HuH-7 (cell line): ENCODE measurements at regions not wholly inside any gene's neighbourhood (a gene's known extent, or its start where the extent isn't known, plus 50 kb on each side); places are given as distances from the start of the nearest gene placed in this dataset.
"Not testable (repeated sequence)": the region's sequence is repeated elsewhere in the genome, so short reads cannot be mapped to it uniquely, and the experiment has no call there.

Experiments used
- DNase-seq: peaks from one replicate; pipeline ENCODE4 v3.0.0; 2011; ENCODE audit warnings: low spot score

DNA sequence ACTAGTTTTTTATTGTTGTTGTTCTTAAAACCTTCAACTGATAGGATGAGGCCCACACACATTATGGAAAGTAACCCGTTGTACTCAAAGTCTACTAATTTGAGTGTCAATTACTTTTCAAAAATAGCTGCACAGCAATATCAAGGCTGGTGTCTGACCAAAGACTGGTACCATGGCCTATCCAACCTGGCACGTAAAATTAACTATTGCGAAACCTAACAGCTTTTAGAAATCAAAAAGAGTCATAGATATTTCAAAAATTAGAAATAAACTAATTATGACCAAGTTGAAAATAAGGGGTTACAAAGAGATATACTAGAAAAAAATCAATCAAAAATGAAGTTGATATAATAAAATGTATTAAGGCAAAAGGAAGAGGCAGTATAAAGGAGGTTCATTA is 501.5 kb upstream of the SLC8A1 start:
- DNase-seq = no peak

DNA sequence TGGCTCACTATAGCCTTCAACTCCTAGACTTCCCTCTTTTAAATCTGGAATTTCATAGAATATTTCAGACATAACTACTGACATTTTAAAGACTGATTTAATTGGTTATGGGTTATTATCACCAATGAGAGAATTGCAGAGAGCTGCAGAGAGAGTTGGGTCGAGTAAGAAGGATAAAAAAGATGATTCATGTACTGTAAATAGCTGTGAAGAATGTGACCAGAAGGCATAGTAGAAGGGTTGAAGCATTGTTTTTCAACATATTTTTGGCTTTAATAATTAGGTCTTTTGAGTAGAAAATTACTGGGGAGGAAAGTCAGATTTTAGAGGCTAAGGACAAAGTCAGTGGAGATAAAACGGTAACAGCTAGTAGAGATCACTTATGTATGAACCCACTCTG is 503.2 kb upstream of the SLC8A1 start:
- no peak for DNase-seq

DNA sequence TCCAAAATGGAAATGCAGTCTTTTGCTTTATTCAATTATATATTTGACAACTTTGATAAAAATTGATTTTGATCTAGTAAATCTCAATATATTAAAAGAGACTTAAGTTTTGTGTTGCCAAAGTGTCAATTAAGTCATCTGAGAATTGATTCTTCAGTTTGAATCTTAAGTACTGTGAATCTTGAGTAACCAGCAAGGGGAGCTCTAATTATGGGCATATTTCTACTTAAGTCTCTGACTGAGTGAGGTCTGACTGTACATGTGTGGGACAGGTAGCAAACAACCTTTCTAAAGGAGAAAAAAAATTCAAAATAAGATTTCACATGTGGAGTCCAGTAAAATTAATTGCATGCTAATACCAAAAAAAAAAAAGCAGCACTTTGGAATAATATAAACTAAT is 503.7 kb upstream of the SLC8A1 start:
- no peak for DNase-seq

GRCh38 chr2:40957508-40957907 is 505.6 kb upstream of the SLC8A1 start:
- no peak for DNase-seq

GRCh38 chr2:40962026-40962425 is 510.1 kb upstream of the SLC8A1 start:
- DNase-seq = no peak

- DNase-seq = no peak
Measured at GRCh38 chr2:40964509-40965250, 512.8 kb upstream of the SLC8A1 start.

DNA sequence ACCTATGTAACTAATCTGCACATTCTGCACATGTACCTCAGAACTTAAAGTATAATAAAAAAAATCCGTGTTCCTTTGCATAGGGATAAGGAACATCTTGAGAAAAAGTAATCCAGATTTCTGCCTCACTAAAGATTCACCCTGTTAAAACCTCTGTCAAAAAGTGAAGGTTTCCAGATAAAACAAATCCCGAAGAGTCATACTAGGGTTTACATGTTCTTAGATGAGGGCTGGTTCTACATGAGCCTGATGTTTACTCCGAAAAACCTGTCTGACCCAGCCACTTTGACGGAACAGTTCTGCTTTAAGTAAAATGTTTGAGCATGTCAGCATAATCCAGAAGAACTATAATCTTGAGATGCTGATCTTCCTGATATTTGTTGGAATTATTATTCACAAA is 515.6 kb upstream of the SLC8A1 start:
- DNase-seq = no peak

- no peak for DNase-seq
Measured at GRCh38 chr2:40975151-40975550, 523.3 kb upstream of the SLC8A1 start.

- no peak for DNase-seq
Measured at GRCh38 chr2:40997362-40997761, 545.5 kb upstream of the SLC8A1 start.

DNA sequence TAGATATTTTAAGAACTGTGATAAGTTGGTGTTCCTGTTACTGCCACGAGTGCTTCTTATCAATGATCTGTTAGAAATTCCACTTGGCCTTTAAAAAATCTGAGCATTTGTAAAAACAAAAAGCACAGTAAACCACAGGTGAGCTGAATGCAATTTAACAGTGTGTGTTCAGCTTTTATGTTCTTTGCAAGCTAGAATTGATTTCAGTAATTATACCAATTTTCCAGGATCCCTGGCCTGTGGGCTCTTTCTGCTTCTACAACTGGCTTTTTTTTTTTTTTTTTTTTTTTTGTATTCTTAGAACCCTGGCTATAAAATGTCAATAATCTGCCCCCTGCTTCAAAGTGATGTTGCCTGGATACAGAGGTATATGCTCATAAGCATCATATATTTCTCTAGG is 548.5 kb upstream of the SLC8A1 start:
- DNase-seq = no peak

- DNase-seq = no peak
Measured at GRCh38 chr2:41000906-41001305, 549.0 kb upstream of the SLC8A1 start.

DNA sequence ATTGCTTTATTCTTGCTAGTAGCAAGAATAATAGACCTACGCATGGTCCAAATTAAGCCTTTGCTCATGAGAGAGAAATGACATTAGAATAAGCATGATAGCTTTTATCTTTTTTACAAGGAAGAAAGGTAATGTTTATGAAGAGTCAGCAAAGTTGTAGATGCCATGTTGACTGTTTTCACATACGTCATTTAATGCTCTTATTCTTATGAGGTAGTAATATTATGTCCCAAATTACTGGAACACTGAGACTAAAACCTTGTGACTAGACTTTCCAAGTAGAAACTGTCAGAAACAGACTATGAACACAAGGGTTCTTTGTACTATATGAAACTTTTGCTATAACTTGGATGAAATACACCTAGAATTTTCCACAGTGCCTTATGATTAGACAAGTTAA is 552.8 kb upstream of the SLC8A1 start:
- DNase-seq = no peak

GRCh38 chr2:41020358-41020757 is 568.5 kb upstream of the SLC8A1 start:
- DNase-seq = no peak

- no peak for DNase-seq
Measured at GRCh38 chr2:41024816-41025215, 572.9 kb upstream of the SLC8A1 start.

GRCh38 chr2:41026613-41027012 is 574.7 kb upstream of the SLC8A1 start:
- no peak for DNase-seq

- DNase-seq = no peak
Measured at GRCh38 chr2:41027095-41027494, 575.2 kb upstream of the SLC8A1 start.

DNA sequence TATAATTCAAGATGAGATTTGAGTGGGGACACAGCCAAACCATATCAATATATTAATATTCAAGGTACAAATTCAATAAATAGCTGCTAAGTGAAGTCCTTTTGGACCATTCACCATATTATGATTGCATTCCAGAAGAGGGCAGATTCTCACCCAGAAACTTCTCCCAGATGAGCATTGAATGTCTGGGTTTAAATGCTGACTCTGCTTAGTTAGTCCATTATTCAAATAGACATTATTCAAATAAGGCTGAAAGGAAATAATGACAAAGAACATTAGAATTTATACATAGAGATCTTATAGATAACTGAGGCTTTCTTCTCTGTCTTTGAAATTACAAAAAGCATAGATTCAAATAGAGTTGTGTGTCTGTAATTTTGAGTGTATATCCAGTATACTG is 579.4 kb upstream of the SLC8A1 start:
- DNase-seq = no peak

DNA sequence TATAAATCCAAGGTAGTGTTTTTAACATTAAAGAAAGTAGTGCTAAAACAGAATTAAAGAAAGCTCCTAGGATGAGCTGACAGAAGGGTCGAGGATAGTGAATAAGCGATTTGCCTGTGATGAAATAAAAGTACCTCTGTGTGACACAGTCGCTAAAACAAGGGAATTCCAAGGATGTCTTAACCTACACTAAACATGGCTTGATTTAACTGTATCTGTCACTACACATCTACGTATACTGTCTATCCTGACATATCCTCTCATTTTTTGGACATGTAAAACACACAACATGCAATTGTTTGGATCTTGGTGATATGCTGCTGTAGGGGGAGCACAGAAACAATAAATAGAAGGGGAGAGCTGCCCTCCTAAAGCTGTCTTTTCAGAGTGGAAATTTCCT is 580.8 kb upstream of the SLC8A1 start:
- DNase-seq = no peak

DNA sequence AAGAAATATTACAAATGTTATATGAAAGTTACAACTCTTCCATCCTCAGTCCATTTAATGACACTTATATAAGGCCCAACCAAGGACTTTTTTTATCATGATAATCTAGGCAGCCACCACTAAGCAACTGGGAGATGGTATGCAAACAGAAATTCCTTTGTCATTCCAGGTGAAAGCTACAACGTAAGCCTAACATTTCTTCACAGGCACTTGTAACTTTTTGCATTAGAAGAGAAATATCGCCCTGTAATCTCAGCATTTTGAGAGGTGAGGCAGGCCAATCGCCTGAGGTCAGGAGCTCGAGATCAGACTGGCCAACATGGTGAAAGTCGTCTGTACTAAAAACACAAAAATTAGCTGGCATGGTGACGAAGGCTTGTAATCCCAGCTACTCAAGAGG is 581.2 kb upstream of the SLC8A1 start:
- no peak for DNase-seq

DNA sequence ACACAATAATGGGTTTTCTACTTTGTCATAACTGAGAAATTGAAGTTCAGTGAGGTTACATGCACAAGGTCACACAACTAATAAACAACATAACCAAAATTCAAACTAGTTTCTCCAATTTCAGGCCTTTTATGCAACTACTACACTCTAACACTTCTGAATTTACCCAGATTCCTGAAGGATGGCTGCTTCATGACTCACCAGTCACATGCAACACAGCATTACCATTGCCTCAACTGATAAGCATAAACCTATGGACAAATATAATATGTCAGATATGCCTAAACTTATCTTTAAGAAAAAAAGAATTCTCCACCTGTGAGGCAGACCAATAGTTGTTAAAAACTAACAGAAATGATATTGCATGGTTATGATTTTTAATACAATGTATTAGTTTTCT is 586.5 kb upstream of the SLC8A1 start:
- no peak for DNase-seq

DNA sequence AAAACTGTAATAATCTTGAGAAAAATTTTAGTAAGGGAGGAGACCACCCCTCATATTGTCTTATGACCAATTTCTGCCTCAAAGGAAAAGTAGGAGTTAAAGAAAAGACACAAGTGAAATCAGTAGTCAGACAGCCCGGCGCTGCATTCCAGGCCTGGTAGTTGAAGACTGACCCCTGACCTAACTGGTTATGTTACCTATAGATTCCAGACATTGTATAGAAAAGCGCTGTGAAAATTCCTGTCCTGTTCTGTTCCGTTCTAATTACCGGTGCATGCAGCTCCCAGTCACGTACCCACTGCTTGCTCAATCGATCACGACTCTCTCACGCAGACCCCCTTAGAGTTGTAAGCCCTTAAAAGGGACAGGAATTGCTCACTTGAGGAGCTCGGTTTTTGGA is 587.9 kb upstream of the SLC8A1 start:
- DNase-seq = not testable (repeated sequence)

GRCh38 chr2:41040782-41041520 is 589.1 kb upstream of the SLC8A1 start:
- no peak for DNase-seq

- DNase-seq = no peak
Measured at GRCh38 chr2:41042343-41042742, 590.5 kb upstream of the SLC8A1 start.

- DNase-seq = no peak
Measured at GRCh38 chr2:41061356-41061755, 609.5 kb upstream of the SLC8A1 start.
